Erythroblast (primary cell): ENCODE measurements at regions not wholly inside any gene's neighbourhood (a gene's known extent, or its start where the extent isn't known, plus 50 kb on each side); places are given as distances from the start of the nearest gene placed in this dataset.

Source experiments
- GATA1 ChIP-seq: IDR thresholded peaks from 2 replicates; pipeline ENCODE4 v1.6.1; 2011; ENCODE audit warnings: low read depth, mild to moderate bottlenecking, control low read depth, low read length, moderate library complexity
- POLR2A ChIP-seq: IDR thresholded peaks from 2 replicates; pipeline ENCODE4 v1.6.1; 2011; ENCODE audit warnings: mild to moderate bottlenecking, low read length

GRCh38 chr17:53680745-53681144, 142.0 kb upstream of the KIF2B start:
- TF ChIP-seq POLR2A (no peak), GATA1 (no peak)
